ENCODE measurements at regions not wholly inside any gene's neighbourhood (a gene's known extent, or its start where the extent isn't known, plus 50 kb on each side); places are given as distances from the start of the nearest gene placed in this dataset.

- DNase-seq: no peak
- no peak for TF ChIP-seq CTCF (IDR thresholded peaks at IDR 0.05)
- no peak overlapping the region for H3K27ac Mint-ChIP-seq
- no peaks in the 10 kb centered on the region for H3K36me3 Mint-ChIP-seq (ENCODE audit: low read depth)
- H3K27me3 Mint-ChIP-seq (ENCODE audit: low read depth, poor library complexity): no peaks in the 10 kb centered on the region
- H3K4me1 Mint-ChIP-seq: no peaks in the 10 kb centered on the region
- no peak overlapping the region for H3K4me3 Mint-ChIP-seq
- H3K9me3 Mint-ChIP-seq: no peaks in the 10 kb centered on the region
Observed at GRCh38 chr3:117010318-117010717, 300.7 kb downstream of the TUSC7 start.

DNA sequence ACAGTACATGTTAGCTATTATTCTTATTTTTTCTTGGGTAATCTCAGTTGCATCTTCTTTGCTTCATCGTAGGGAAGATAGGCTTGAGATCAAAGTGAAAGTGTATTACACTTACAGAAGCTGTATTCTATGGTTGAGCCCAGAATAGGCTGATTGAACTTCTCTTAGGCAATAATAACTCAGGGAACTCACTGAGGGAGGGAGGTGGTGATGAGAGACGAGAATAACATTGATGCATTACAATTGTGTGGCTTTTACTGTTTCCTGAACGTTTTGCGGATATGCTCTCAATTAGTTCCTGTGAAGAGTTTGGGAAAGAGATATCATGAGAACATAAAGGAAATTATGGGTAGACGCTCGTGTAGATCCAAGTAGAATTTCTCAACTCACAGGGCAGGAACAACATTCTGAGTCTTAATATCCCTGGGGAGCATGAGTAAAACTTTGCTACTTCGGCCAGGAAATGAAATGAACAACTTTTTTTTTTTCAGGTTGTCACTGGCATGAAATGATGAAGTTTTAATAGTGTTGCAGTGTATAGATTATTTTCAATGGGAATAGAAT, 302.2 kb downstream of the TUSC7 start:
- no peak for DNase-seq
- no peaks in the 10 kb centered on the region for H3K36me3 Mint-ChIP-seq (ENCODE audit: low read depth)
- H3K27ac Mint-ChIP-seq: no peak overlapping the region
- H3K4me1 Mint-ChIP-seq: no peaks in the 10 kb centered on the region
- no peak overlapping the region for H3K4me3 Mint-ChIP-seq
- TF ChIP-seq CTCF (IDR thresholded peaks at IDR 0.05): no peak
- no peaks in the 10 kb centered on the region for H3K9me3 Mint-ChIP-seq
- H3K27me3 Mint-ChIP-seq (ENCODE audit: low read depth, poor library complexity): peaks cover 4% of the 10 kb centered on the region

- Mint-ChIP-seq H3K9me3 (no peaks in the 10 kb centered on the region), H3K27me3 (ENCODE audit: low read depth, poor library complexity) (peaks cover 6% of the 10 kb centered on the region), H3K27ac (no peak overlapping the region), H3K4me1 (peaks cover 5% of the 10 kb centered on the region), H3K4me3 (no peak overlapping the region), H3K36me3 (ENCODE audit: low read depth) (no peaks in the 10 kb centered on the region)
- DNase-seq: no peak
- TF ChIP-seq CTCF (IDR thresholded peaks at IDR 0.05): no peak
Observed at GRCh38 chr3:117016378-117016777, 306.8 kb downstream of the TUSC7 start.

DNA sequence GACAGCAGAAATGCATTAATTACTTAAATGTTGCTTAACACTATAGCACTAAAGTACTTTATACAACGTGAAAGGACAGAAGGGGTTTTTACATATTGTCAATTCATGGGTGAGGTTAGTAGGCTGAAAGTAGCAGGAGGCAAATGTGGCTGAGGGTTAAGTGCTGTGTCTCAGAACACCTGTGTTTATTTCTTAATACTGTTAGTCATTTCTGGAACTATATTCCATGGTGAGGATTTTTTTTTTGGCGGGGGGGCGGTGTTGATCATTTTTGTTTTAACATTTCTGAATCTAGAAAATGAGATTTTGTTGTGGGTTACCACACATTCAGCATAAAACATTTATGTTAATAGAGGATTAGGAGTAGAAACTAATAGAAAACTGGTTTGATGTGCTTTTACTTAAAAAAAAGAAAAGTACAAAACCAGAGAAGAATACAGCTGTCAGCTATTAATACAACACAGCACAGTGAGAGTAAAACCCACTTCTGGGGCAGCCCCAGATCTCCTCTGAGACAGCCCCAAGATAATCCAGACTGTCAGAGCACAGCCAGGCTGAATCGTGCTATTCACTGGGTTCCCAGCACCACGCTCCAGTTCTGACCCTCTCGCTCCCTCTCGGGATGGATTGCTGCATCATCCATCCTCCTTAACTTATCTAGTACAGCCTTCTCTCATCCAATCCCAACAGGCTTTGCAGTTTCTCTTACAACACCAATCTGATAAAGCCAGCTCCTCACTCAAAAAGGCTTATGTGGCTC, 307.7 kb downstream of the TUSC7 start:
- no peaks in the 10 kb centered on the region for H3K9me3 Mint-ChIP-seq
- H3K27ac Mint-ChIP-seq: no peak overlapping the region
- H3K27me3 Mint-ChIP-seq (ENCODE audit: low read depth, poor library complexity): peaks cover 6% of the 10 kb centered on the region
- no peaks in the 10 kb centered on the region for H3K36me3 Mint-ChIP-seq (ENCODE audit: low read depth)
- TF ChIP-seq CTCF (IDR thresholded peaks at IDR 0.05): no peak
- DNase-seq: no peak
- H3K4me1 Mint-ChIP-seq: peaks cover 5% of the 10 kb centered on the region
- H3K4me3 Mint-ChIP-seq: no peak overlapping the region

GRCh38 chr3:117018655-117019054, 309.1 kb downstream of the TUSC7 start:
- Mint-ChIP-seq H3K36me3 (ENCODE audit: low read depth) (no peaks in the 10 kb centered on the region), H3K27me3 (ENCODE audit: low read depth, poor library complexity) (peaks cover 6% of the 10 kb centered on the region), H3K27ac (no peak overlapping the region), H3K9me3 (no peaks in the 10 kb centered on the region), H3K4me1 (peaks cover 5% of the 10 kb centered on the region), H3K4me3 (no peak overlapping the region)
- no peak for TF ChIP-seq CTCF (IDR thresholded peaks at IDR 0.05)
- DNase-seq: no peak

Data from nephron progenitor cell (in vitro differentiated cells).